ENCODE measurements at regions not wholly inside any gene's neighbourhood (a gene's known extent, or its start where the extent isn't known, plus 50 kb on each side); places are given as distances from the start of the nearest gene placed in this dataset.

DNA sequence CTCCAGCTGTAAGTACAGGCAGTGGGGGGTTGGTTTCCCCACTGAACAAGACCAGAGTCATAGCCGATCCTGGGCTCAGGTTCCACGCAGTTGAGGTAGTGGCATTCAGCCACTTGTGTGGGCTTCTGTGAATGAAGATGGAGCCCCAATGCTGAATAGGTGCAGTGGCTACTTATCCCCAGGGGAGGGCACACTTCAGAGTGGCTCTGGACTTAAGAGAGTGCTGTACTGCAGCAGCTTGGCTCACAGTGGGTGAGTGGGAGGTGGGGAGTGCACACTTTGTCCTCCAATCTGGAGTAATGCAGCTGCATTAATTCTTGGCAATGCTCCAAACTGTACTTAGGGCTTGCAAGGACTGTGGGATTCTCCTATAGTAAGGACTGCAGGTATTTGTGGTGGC lies 81.9 kb downstream of the BUB3 start:
- Histone ChIP-seq H3K36me3 (ENCODE audit: low read depth) (no peaks in the 10 kb centered on the region), H3K9me3 (ENCODE audit: severe bottlenecking) (no peaks in the 10 kb centered on the region), H3K27me3 (ENCODE audit: insufficient read depth, poor library complexity, severe bottlenecking) (no peaks in the 10 kb centered on the region), H3K4me3 (ENCODE audit: severe bottlenecking) (no peak overlapping the region), H3K27ac (ENCODE audit: poor library complexity, severe bottlenecking) (no peak overlapping the region), H3K4me1 (ENCODE audit: insufficient read depth, poor library complexity, severe bottlenecking) (no peaks in the 10 kb centered on the region)
- TF ChIP-seq, protein P1, sequence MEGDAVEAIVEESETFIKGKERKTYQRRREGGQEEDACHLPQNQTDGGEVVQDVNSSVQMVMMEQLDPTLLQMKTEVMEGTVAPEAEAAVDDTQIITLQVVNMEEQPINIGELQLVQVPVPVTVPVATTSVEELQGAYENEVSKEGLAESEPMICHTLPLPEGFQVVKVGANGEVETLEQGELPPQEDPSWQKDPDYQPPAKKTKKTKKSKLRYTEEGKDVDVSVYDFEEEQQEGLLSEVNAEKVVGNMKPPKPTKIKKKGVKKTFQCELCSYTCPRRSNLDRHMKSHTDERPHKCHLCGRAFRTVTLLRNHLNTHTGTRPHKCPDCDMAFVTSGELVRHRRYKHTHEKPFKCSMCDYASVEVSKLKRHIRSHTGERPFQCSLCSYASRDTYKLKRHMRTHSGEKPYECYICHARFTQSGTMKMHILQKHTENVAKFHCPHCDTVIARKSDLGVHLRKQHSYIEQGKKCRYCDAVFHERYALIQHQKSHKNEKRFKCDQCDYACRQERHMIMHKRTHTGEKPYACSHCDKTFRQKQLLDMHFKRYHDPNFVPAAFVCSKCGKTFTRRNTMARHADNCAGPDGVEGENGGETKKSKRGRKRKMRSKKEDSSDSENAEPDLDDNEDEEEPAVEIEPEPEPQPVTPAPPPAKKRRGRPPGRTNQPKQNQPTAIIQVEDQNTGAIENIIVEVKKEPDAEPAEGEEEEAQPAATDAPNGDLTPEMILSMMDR (IDR thresholded peaks at IDR 0.05; ENCODE audit: poor library complexity, severe bottlenecking): no peak
- DNase-seq (ENCODE audit: low spot score) (no peak), ATAC-seq (ENCODE audit: low read depth) (no peak)

DNA sequence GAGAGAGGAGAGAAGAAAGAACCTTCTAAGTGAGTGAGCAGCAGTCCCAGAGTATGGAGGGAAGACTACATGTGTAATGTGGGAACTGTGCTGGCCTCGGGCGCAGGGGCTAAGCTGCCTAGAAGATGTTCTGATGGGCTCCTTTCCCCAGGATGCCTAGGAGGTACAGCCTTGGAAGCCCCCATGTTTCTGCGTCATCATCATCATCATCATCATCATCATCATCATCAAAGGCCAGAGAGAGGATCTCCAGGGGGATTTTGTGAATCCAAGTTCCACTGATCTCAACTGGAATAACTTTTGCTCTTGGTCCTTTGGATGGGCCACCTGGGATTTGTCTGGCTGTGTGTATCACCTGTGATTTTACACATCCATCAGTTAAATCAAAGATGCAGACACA lies 86.0 kb downstream of the BUB3 start:
- no peak overlapping the region for H3K27ac ChIP-seq (ENCODE audit: poor library complexity, severe bottlenecking)
- DNase-seq (ENCODE audit: low spot score) (no peak), ATAC-seq (ENCODE audit: low read depth) (no peak)
- no peaks in the 10 kb centered on the region for H3K36me3 ChIP-seq (ENCODE audit: low read depth)
- TF ChIP-seq, protein P1 (IDR thresholded peaks at IDR 0.05; ENCODE audit: poor library complexity, severe bottlenecking): no peak
- no peaks in the 10 kb centered on the region for H3K27me3 ChIP-seq (ENCODE audit: insufficient read depth, poor library complexity, severe bottlenecking)
- no peaks in the 10 kb centered on the region for H3K9me3 ChIP-seq (ENCODE audit: severe bottlenecking)
- H3K4me3 ChIP-seq (ENCODE audit: severe bottlenecking): no peak overlapping the region
- peaks cover 5% of the 10 kb centered on the region for H3K4me1 ChIP-seq (ENCODE audit: insufficient read depth, poor library complexity, severe bottlenecking)

DNA sequence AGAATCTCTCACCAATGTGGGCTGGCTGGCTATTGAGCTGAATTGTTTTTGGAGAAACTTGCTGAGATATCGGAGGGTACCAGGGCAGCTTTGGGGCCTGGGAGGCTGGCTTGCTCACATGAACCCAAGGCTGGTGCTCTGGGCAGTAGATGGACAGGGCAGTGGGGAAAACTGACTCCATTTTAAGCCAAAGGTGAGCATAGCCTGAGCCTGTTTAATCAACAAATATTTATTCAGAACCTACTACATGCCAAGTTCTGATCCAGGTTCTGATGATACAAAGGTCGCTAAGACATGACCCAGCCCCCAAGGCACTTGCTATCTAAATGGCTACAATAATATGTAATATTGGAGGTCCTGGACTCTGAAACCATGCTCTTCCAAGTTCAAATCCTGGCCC lies 86.6 kb downstream of the BUB3 start:
- Histone ChIP-seq H3K9me3 (ENCODE audit: severe bottlenecking) (no peaks in the 10 kb centered on the region), H3K36me3 (ENCODE audit: low read depth) (no peaks in the 10 kb centered on the region), H3K4me1 (ENCODE audit: insufficient read depth, poor library complexity, severe bottlenecking) (peaks cover 5% of the 10 kb centered on the region), H3K27ac (ENCODE audit: poor library complexity, severe bottlenecking) (no peak overlapping the region), H3K4me3 (ENCODE audit: severe bottlenecking) (no peak overlapping the region), H3K27me3 (ENCODE audit: insufficient read depth, poor library complexity, severe bottlenecking) (no peaks in the 10 kb centered on the region)
- ATAC-seq (ENCODE audit: low read depth): no peak
- DNase-seq (ENCODE audit: low spot score): no peak
- TF ChIP-seq, protein P1 (IDR thresholded peaks at IDR 0.05; ENCODE audit: poor library complexity, severe bottlenecking): no peak

DNA sequence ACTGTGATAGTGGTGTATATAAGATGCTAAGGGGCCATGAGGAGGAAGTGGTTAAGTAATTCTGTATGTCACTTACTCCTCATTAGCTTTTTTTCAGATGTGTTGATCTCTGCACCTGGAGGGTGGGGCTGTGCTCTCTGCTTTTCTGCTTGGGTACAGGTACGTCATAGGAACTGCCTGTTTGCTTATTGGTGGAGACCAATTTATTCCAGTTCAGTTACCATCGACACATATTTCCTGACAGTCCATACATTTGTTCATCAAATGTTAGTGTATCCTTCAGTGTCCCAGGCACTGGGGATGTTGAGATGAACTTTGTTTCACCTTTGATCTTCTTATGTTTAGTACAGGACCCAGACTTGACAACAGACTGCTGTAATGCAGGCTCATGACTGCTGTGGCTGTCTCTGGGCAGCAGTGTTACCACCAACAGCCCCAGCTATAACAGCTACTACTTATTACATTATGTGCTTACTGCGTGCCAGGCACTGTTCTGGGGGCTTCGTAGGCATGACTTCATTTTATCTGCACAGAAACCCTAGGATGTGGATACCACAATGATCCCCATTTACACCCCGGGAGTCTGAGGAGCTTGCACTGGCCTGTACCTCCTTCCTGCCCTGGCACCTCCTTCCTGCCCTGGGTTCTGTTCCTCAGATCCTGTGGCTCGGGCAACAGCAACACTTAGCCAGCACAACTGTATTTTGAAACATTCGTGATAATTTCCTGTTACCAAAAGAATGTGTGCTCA lies 87.4 kb downstream of the BUB3 start:
- Histone ChIP-seq H3K27me3 (ENCODE audit: insufficient read depth, poor library complexity, severe bottlenecking) (no peaks in the 10 kb centered on the region), H3K4me3 (ENCODE audit: severe bottlenecking) (no peak overlapping the region), H3K27ac (ENCODE audit: poor library complexity, severe bottlenecking) (no peak overlapping the region), H3K9me3 (ENCODE audit: severe bottlenecking) (no peaks in the 10 kb centered on the region), H3K36me3 (ENCODE audit: low read depth) (no peaks in the 10 kb centered on the region), H3K4me1 (ENCODE audit: insufficient read depth, poor library complexity, severe bottlenecking) (peaks cover 5% of the 10 kb centered on the region)
- DNase-seq (ENCODE audit: low spot score) (no peak), ATAC-seq (ENCODE audit: low read depth) (no peak)
- TF ChIP-seq, protein P1 (IDR thresholded peaks at IDR 0.05; ENCODE audit: poor library complexity, severe bottlenecking): no peak

DNA sequence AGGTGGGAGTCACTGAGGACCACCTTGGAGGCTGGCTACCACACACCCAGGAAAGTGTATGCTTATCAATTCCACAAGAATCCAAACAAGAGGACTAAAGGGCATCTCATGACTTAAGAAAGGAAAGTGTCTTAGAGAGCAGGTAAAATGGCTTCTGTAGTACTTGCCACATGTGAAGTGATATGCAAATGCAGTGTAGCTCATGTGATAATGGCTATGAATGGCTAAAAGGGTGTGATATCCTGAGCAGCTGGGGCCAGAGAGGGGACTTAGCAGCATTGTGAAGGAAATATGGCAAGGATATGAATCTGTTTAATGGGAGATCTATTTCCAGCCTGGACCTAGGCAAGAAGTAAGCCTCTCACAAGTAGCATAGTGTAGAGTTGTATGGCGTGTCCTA lies 90.5 kb downstream of the BUB3 start:
- no peaks in the 10 kb centered on the region for H3K9me3 ChIP-seq (ENCODE audit: severe bottlenecking)
- H3K36me3 ChIP-seq (ENCODE audit: low read depth): no peaks in the 10 kb centered on the region
- DNase-seq (ENCODE audit: low spot score) (no peak), ATAC-seq (ENCODE audit: low read depth) (no peak)
- TF ChIP-seq, protein P1 (IDR thresholded peaks at IDR 0.05; ENCODE audit: poor library complexity, severe bottlenecking): no peak
- H3K4me3 ChIP-seq (ENCODE audit: severe bottlenecking): no peak overlapping the region
- H3K27ac ChIP-seq (ENCODE audit: poor library complexity, severe bottlenecking): no peak overlapping the region
- H3K4me1 ChIP-seq (ENCODE audit: insufficient read depth, poor library complexity, severe bottlenecking): peaks cover 5% of the 10 kb centered on the region
- no peaks in the 10 kb centered on the region for H3K27me3 ChIP-seq (ENCODE audit: insufficient read depth, poor library complexity, severe bottlenecking)
